ENCODE measurements at regions not wholly inside any gene's neighbourhood (a gene's known extent, or its start where the extent isn't known, plus 50 kb on each side); places are given as distances from the start of the nearest gene placed in this dataset.

DNA sequence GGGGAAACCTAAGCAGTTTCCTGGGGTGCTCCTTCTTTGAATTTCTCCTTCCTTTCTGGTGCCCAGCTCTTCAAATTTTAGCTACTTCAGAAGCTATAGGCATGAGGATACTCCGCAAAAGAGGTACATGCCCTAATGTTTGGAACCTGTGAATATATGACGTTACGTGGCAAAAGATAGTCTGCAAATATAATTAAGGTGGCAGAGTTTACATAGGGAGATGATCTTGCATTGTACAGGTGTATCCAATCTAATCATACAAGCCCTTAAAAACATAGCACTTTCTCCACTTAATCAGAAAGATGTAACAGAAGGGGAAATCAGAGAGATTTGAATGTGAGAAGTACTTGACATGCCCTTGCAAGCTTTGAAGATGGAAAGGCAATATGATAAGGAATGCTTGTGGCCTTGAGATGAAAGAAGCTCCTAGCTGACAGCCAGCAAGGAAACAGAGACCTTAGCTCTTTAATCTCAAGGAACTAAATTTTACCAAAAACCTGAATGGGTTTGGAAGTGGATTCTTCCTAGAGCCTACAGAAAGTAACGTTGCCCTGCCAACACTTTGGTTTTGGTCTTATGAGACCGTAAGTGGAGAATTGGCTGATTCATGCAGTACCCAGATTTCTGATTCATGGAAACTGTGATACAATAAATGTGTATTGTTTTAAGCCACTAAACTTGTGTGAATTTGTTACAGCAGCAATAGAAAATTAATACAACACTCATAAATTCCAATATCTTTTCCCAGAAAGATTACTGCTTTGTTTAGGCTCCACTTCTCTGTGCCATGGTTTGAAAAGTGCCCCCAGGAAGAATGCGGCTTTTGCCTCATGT, 268.4 kb downstream of the FAM170A start:
- 65 to 75% methylated on average over 6 of the region's 6 CpGs for WGBS, 2 donors

DNA sequence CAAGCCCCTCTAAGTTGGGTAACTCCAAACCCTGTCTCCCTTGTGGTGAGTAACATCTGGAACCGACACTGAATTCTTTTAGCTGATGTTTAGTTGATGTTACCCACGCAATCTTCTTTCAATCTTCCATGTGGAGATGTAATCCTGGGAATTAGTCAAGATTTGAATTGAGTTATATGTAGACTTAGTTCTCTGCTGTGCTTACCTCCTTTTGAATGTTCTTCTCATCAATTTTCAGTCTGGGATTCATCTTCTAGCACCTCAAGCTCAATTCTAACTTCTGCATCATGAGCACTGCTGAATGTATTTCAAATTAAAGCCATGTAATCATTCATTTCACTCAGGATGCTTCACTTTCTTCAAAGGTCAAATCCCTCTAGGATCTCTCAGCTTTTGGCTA, 270.6 kb downstream of the FAM170A start:
- DNase-seq, result no peak
- TF ChIP-seq POLR2A (IDR thresholded peaks at IDR 0.05), result no peak
- TF ChIP-seq, protein P1, sequence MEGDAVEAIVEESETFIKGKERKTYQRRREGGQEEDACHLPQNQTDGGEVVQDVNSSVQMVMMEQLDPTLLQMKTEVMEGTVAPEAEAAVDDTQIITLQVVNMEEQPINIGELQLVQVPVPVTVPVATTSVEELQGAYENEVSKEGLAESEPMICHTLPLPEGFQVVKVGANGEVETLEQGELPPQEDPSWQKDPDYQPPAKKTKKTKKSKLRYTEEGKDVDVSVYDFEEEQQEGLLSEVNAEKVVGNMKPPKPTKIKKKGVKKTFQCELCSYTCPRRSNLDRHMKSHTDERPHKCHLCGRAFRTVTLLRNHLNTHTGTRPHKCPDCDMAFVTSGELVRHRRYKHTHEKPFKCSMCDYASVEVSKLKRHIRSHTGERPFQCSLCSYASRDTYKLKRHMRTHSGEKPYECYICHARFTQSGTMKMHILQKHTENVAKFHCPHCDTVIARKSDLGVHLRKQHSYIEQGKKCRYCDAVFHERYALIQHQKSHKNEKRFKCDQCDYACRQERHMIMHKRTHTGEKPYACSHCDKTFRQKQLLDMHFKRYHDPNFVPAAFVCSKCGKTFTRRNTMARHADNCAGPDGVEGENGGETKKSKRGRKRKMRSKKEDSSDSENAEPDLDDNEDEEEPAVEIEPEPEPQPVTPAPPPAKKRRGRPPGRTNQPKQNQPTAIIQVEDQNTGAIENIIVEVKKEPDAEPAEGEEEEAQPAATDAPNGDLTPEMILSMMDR (IDR thresholded peaks at IDR 0.05), result no peak
- 47 to 94% methylated on average over 2 of the region's 2 CpGs for WGBS, 2 donors
- intact Hi-C loops (cut with DNase I; ENCODE audit: low total_unique reads), result no loop called here
- no peak overlapping the region for H3K4me3 ChIP-seq
- no peaks in the 10 kb centered on the region for H3K36me3 ChIP-seq (ENCODE audit: low read depth, missing control alignments)
- H3K4me1 ChIP-seq, result no peaks in the 10 kb centered on the region
- H3K27ac ChIP-seq, result no peak overlapping the region
- H3K27me3 ChIP-seq, result no peaks in the 10 kb centered on the region
- no peaks in the 10 kb centered on the region for H3K9me3 ChIP-seq

More for the DNA sequence above, 268.4 kb downstream of the FAM170A start:
- Histone ChIP-seq H3K4me1 (no peaks in the 10 kb centered on the region), H3K36me3 (ENCODE audit: low read depth, missing control alignments) (no peaks in the 10 kb centered on the region), H3K9me3 (no peaks in the 10 kb centered on the region), H3K27ac (no peak overlapping the region), H3K27me3 (no peaks in the 10 kb centered on the region), H3K4me3 (no peak overlapping the region)
- no peak for DNase-seq
- TF ChIP-seq, protein P1 (IDR thresholded peaks at IDR 0.05), result no peak
- no peak for TF ChIP-seq POLR2A (IDR thresholded peaks at IDR 0.05)
- intact Hi-C loops (cut with DNase I; ENCODE audit: low total_unique reads), result no loop called here

DNA sequence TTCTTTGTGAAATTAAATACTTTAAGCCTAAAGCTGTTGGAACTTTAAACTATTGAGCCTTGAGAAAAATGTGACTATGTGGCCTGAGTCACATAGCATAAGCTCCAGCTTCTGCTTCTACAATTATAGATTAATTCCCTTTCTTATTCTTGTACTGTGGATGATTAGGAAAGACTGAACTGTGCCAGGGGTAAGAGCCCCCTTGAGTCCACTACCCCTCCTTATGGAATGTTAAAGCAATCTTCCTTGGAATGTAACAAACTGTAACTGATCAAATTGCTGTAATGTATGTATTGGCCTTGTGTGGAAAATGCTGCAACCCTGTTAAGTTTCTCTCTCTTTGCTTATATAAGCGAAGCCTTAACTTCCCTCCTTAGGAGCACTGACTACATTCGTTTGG, 273.2 kb downstream of the FAM170A start:
- Histone ChIP-seq H3K36me3 (ENCODE audit: low read depth, missing control alignments) (no peaks in the 10 kb centered on the region), H3K27me3 (no peaks in the 10 kb centered on the region), H3K4me3 (no peak overlapping the region), H3K27ac (no peak overlapping the region), H3K4me1 (no peaks in the 10 kb centered on the region), H3K9me3 (no peaks in the 10 kb centered on the region)
- WGBS, 2 donors, result 88 to 95% methylated on average over 2 of the region's 2 CpGs
- DNase-seq, result no peak
- intact Hi-C loops (cut with DNase I; ENCODE audit: low total_unique reads), result no loop called here
- TF ChIP-seq POLR2A (IDR thresholded peaks at IDR 0.05), result no peak
- TF ChIP-seq, protein P1 (IDR thresholded peaks at IDR 0.05), result no peak

DNA sequence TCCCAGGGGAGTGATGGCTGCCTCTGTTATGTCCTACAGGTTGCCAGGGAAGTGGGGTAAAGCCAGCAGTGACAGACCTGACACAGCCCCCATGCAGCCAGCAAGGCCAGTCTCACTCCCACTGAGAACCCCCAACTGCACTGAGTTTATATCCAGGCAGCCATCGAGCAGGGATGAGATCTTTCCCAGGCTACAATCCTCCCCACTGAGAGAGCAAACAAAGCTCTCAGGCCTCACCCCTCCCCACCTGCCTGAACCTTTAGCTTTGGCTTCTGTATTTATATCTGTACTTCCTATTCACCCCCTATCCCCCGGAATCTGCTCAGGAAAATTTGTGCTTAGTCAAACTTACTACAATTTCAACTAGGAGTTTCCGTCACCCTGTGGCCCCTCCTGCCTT, 284.1 kb downstream of the FAM170A start:
- Histone ChIP-seq H3K27ac (no peak overlapping the region), H3K4me1 (no peaks in the 10 kb centered on the region), H3K36me3 (ENCODE audit: low read depth, missing control alignments) (no peaks in the 10 kb centered on the region), H3K9me3 (no peaks in the 10 kb centered on the region), H3K4me3 (no peak overlapping the region), H3K27me3 (no peaks in the 10 kb centered on the region)
- DNase-seq, result no peak
- WGBS, 2 donors, result 80 to 88% methylated on average over 3 of the region's 3 CpGs
- intact Hi-C loops (cut with DNase I; ENCODE audit: low total_unique reads), result no loop called here
- no peak for TF ChIP-seq POLR2A (IDR thresholded peaks at IDR 0.05)
- TF ChIP-seq, protein P1 (IDR thresholded peaks at IDR 0.05), result no peak

DNA sequence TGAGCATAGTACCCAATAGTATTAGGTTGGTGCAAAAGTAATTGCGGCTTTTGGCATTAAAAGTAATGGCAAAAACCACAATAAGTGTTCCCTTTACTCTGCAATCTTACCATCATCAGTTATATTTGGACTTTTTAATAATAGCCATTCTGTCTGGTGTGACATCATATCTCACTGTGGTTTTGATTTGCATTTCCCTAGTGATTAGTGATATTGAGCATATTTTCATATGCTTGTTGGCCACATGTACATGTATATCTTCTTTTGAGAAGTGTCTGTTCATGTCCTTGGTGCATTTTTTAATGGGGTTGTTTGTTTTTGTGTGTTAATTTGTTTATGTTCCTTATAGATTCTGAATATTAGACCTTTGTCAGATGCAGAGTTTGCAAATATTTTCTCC, 289.9 kb downstream of the FAM170A start:
- intact Hi-C loops (cut with DNase I; ENCODE audit: low total_unique reads), result no loop called here
- Histone ChIP-seq H3K9me3 (no peaks in the 10 kb centered on the region), H3K27me3 (no peaks in the 10 kb centered on the region), H3K4me1 (no peaks in the 10 kb centered on the region), H3K4me3 (no peak overlapping the region), H3K36me3 (ENCODE audit: low read depth, missing control alignments) (no peaks in the 10 kb centered on the region), H3K27ac (no peak overlapping the region)
- DNase-seq, result no peak
- 88% methylated on average over 1 of the region's 1 CpG for WGBS, 2 donors
- TF ChIP-seq, protein P1 (IDR thresholded peaks at IDR 0.05), result no peak
- no peak for TF ChIP-seq POLR2A (IDR thresholded peaks at IDR 0.05)
